Esophagus muscularis mucosa (tissue), 4 donors: ENCODE measurements at regions not wholly inside any gene's neighbourhood (a gene's known extent, or its start where the extent isn't known, plus 50 kb on each side); places are given as distances from the start of the nearest gene placed in this dataset.
A peak's percentile ranks its signal among the peaks of the same experiment; 100 is the strongest.

ENCODE experiments used
- EP300 ChIP-seq: sonication (generic); formaldehyde crosslinking; IDR thresholded peaks from one replicate; pipeline ENCODE4 v1.6.1; 2017; ENCODE audit warnings: antibody characterized with exemption
- POLR2A ChIP-seq: fragments of 450-650 bp; IDR thresholded peaks from one replicate; pipeline ENCODE4 v1.6.1; 2017; ENCODE audit warnings: antibody characterized with exemption, moderate library complexity, mild to moderate bottlenecking, low read depth
- POLR2AphosphoS5 ChIP-seq, 2 donors: sonication (generic); formaldehyde crosslinking; IDR thresholded peaks; one replicate each; pipeline ENCODE4 v1.6.1; 2017; ENCODE audit warnings: antibody characterized with exemption in 2 of 2
- TF ChIP-seq, protein P1 (sequence below), 3 experiments: fragments of 200-600 bp in 2 of 3; fragments of 450-650 bp in 1 of 3; sonication (generic) in 2 of 3; IDR thresholded peaks; one replicate each; pipeline ENCODE4 v1.5.1; 2017 to 2019; ENCODE audit warnings: antibody characterized with exemption in 3 of 3, mild to moderate bottlenecking in 2 of 3, moderate library complexity in 1 of 3

DNA sequence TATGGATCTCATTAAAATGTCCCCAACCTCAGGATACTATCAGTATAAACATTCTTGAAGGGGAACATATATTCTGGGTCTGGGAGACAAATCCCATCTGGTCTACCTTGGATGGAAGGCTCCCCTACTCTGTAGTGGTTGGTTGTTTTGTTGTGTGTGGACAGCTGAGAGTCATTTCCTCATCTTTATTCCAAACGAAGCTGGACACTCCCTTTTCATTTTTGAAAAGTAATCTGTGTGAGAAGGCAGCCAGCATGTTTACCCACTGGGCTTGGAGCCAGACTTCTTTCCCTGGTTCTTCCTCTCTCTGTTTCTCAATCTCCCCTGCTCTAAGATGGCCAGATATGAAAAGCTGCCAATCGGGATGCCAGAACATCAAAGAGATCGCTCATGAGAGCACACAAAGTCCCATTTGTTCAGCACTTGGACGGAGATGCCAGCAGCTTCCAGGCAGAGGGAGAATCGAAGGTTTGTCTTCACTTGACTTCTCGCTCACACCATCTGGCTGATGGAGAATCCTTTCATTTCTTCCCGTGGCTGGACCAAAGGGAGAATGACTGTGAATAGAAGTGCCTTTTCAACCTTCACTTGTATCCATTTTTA, 108.1 kb upstream of the AGR3 start:
- TF ChIP-seq, protein P1, sequence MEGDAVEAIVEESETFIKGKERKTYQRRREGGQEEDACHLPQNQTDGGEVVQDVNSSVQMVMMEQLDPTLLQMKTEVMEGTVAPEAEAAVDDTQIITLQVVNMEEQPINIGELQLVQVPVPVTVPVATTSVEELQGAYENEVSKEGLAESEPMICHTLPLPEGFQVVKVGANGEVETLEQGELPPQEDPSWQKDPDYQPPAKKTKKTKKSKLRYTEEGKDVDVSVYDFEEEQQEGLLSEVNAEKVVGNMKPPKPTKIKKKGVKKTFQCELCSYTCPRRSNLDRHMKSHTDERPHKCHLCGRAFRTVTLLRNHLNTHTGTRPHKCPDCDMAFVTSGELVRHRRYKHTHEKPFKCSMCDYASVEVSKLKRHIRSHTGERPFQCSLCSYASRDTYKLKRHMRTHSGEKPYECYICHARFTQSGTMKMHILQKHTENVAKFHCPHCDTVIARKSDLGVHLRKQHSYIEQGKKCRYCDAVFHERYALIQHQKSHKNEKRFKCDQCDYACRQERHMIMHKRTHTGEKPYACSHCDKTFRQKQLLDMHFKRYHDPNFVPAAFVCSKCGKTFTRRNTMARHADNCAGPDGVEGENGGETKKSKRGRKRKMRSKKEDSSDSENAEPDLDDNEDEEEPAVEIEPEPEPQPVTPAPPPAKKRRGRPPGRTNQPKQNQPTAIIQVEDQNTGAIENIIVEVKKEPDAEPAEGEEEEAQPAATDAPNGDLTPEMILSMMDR (IDR thresholded peaks at IDR 0.05) = no peak
- TF ChIP-seq POLR2AphosphoS5 (IDR thresholded peaks at IDR 0.05) (peak; percentile 10 to 61), POLR2A (no peak), EP300 (peak; percentile 26)
